Fibroblast of villous mesenchyme (primary cell): ENCODE measurements at regions not wholly inside any gene's neighbourhood (a gene's known extent, or its start where the extent isn't known, plus 50 kb on each side); places are given as distances from the start of the nearest gene placed in this dataset.
A peak's percentile ranks its signal among the peaks of the same experiment; 100 is the strongest.

Experiments used
- DNase-seq: peaks from one replicate; pipeline ENCODE4 v3.0.0-alpha.2; 2010; ENCODE audit warnings: low read depth
- H3K4me3 ChIP-seq: 2 replicates; pipeline ENCODE4 v1.5.1; 2011; ENCODE audit warnings: low read depth, mild to moderate bottlenecking, low read length
- CTCF ChIP-seq: IDR thresholded peaks from 2 replicates; pipeline ENCODE4 v1.5.1; 2012; ENCODE audit warnings: low read depth, mild to moderate bottlenecking, low read length; ENCODE audit not compliant: insufficient read depth

GRCh38 chr5:173501922-173502321, 114.5 kb downstream of the BOD1 start:
- no peak for DNase-seq
- TF ChIP-seq CTCF = no peak
- no peak overlapping the region for H3K4me3 ChIP-seq

- DNase-seq = no peak
- H3K4me3 ChIP-seq = no peak overlapping the region
- TF ChIP-seq CTCF = no peak
Measured at GRCh38 chr5:173501271-173501670, 115.2 kb downstream of the BOD1 start.

GRCh38 chr5:173500213-173500560, 116.3 kb downstream of the BOD1 start:
- no peak overlapping the region for H3K4me3 ChIP-seq
- DNase-seq = no peak
- no peak for TF ChIP-seq CTCF

GRCh38 chr5:173499471-173500212, 116.8 kb downstream of the BOD1 start:
- no peak for DNase-seq
- TF ChIP-seq CTCF = no peak

GRCh38 chr5:173498739-173499470, 117.5 kb downstream of the BOD1 start:
- no peak for TF ChIP-seq CTCF
- H3K4me3 ChIP-seq = no peak overlapping the region
- DNase-seq = peak; percentile 12

More at GRCh38 chr5:173499471-173500212, 116.8 kb downstream of the BOD1 start:
- H3K4me3 ChIP-seq = no peak overlapping the region

- no peak for TF ChIP-seq CTCF
- H3K4me3 ChIP-seq = no peak overlapping the region
- DNase-seq = peak; percentile 77
Measured at GRCh38 chr5:173498286-173498685, 118.2 kb downstream of the BOD1 start.
